Endothelial cell of umbilical vein (primary cell): ENCODE measurements at regions not wholly inside any gene's neighbourhood (a gene's known extent, or its start where the extent isn't known, plus 50 kb on each side); places are given as distances from the start of the nearest gene placed in this dataset.

ENCODE experiments used
- BruUV-seq: library from RNA; stranded (reverse); fragments of 400-500 nt; replicated peaks from 2 replicates; lab custom pipeline; 2021; lab: Mats Ljungman, UMichigan
- CTCF ChIA-PET: fragments of 300-600, 350-600 bp; sonication (Branson Sonifier 250); formaldehyde crosslinking; loops from one replicate; lab custom pipeline; 2021; ENCODE audit warnings: antibody characterized with exemption, inconsistent platforms; lab: Charles Lee
- POLR2A ChIA-PET: fragments of 300-600, 350-600 bp; sonication (Branson Sonifier 250); formaldehyde crosslinking; loops from one replicate; lab custom pipeline; 2021; ENCODE audit warnings: antibody characterized with exemption, inconsistent platforms; lab: Charles Lee
- DNase-seq: peaks from one replicate; pipeline ENCODE4 v3.0.0-alpha.2; 2011; ENCODE audit warnings: low read depth, low spot score
- FAIRE-seq: peaks from 2 replicates; lab custom pipeline; 2011; peaks lifted over from hg19 to GRCh38; lab: Jason Lieb, UNC
- H2AFZ ChIP-seq: 2 replicates; pipeline ENCODE4 v1.6.0; 2012; ENCODE audit warnings: low read depth, low read length, control low read depth, inconsistent platforms
- H3K27ac ChIP-seq: 2 replicates; pipeline ENCODE4 v1.5.1; 2011; ENCODE audit warnings: low read depth, mild to moderate bottlenecking, control low read depth, low read length, moderate library complexity; ENCODE audit not compliant: insufficient read depth
- H3K27me3 ChIP-seq, 2 experiments: 2 replicates each; pipeline versions ENCODE4 v1.6.0 to v1.6.1; 2011; ENCODE audit warnings: low read length in 2 of 2, mixed read lengths in 1 of 2; ENCODE audit not compliant: control insufficient read depth in 2 of 2, insufficient read depth in 2 of 2
- H3K36me3 ChIP-seq, 2 experiments: 2 replicates in 1 of 2; 3 replicates in 1 of 2; pipeline ENCODE4 v1.5.1; 2011; ENCODE audit warnings: low read length in 2 of 2, mild to moderate bottlenecking in 1 of 2, moderate library complexity in 1 of 2; ENCODE audit not compliant: control insufficient read depth in 2 of 2, insufficient read depth in 2 of 2; ENCODE audit errors: extremely low read depth in 1 of 2
- H3K4me1 ChIP-seq: 3 replicates; pipeline ENCODE4 v1.5.1; 2011; ENCODE audit warnings: mild to moderate bottlenecking, low read length; ENCODE audit not compliant: control insufficient read depth, insufficient read depth; ENCODE audit errors: extremely low read depth
- H3K4me2 ChIP-seq: 2 replicates; pipeline ENCODE4 v1.6.1; 2011; ENCODE audit warnings: low read length, control low read depth, mixed read lengths; ENCODE audit not compliant: insufficient read depth
- H3K4me3 ChIP-seq, 3 experiments: fragments of 200-600 bp in 1 of 3; sonication (generic), shearing (Covaris generic) in 1 of 3; replicated peaks in 1 of 3; 2 replicates each; pipeline ENCODE4 v1.5.1; 2011 to 2016; ENCODE audit warnings: control low read depth in 3 of 3, low read length in 3 of 3, mild to moderate bottlenecking in 2 of 3, inconsistent platforms in 1 of 3, low read depth in 1 of 3, moderate library complexity in 1 of 3; ENCODE audit not compliant: insufficient read depth in 1 of 3
- H3K79me2 ChIP-seq: 2 replicates; pipeline ENCODE4 v1.6.0; 2012; ENCODE audit warnings: low read length, inconsistent platforms; ENCODE audit not compliant: control insufficient read depth, insufficient read depth
- H3K9ac ChIP-seq: replicated peaks from 2 replicates; pipeline ENCODE3; 2011; ENCODE audit warnings: low read length, control low read depth; ENCODE audit not compliant: insufficient read depth; ENCODE audit errors: extremely low read depth
- H3K9me1 ChIP-seq: replicated peaks from 3 replicates; pipeline ENCODE4 v1.6.0; 2011; ENCODE audit warnings: mild to moderate bottlenecking, low read length; ENCODE audit not compliant: control insufficient read depth, insufficient read depth; ENCODE audit errors: extremely low read depth
- H3K9me3 ChIP-seq: replicated peaks from 2 replicates; pipeline ENCODE4 v1.5.1; 2012; ENCODE audit warnings: low read length, inconsistent platforms; ENCODE audit not compliant: control insufficient read depth, insufficient read depth
- H4K20me1 ChIP-seq: replicated peaks from 2 replicates; pipeline ENCODE3; 2011; ENCODE audit warnings: mild to moderate bottlenecking, low read length; ENCODE audit not compliant: control insufficient read depth, insufficient read depth; ENCODE audit errors: extremely low read depth
- CTCF ChIP-seq, 2 donors: IDR thresholded peaks; 1 replicate in 1 of 2; 2 replicates in 1 of 2; pipeline ENCODE4 v1.5.1; 2011; ENCODE audit warnings: low read length in 2 of 2, mild to moderate bottlenecking in 2 of 2, moderate library complexity in 2 of 2, control low read depth in 1 of 2, inconsistent platforms in 1 of 2, low read depth in 1 of 2; ENCODE audit not compliant: insufficient read depth in 1 of 2; ENCODE audit errors: extremely low read depth in 1 of 2
- EZH2 ChIP-seq: IDR thresholded peaks from 2 replicates; pipeline ENCODE4 v1.6.1; 2012; ENCODE audit warnings: borderline replicate concordance, low read depth, mild to moderate bottlenecking, moderate library complexity, low read length, inconsistent platforms; ENCODE audit not compliant: severe bottlenecking
- FOS ChIP-seq: IDR thresholded peaks from 2 replicates; pipeline ENCODE4 v1.6.1; 2011; ENCODE audit warnings: mild to moderate bottlenecking, low read length, moderate library complexity, borderline replicate concordance; ENCODE audit not compliant: insufficient read depth
- GATA2 ChIP-seq: IDR thresholded peaks from 2 replicates; pipeline ENCODE4 v1.7.0; 2011; ENCODE audit warnings: low read depth, mild to moderate bottlenecking, moderate library complexity, mixed read lengths, low read length; ENCODE audit not compliant: insufficient read length, insufficient read depth
- JUN ChIP-seq: IDR thresholded peaks from 2 replicates; pipeline ENCODE4 v1.6.1; 2011; ENCODE audit warnings: borderline replicate concordance, low read depth; ENCODE audit not compliant: insufficient read length, insufficient read depth
- MAX ChIP-seq: IDR thresholded peaks from 2 replicates; pipeline ENCODE4 v1.6.1; 2011; ENCODE audit not compliant: insufficient read depth, insufficient read length
- MYC ChIP-seq: IDR thresholded peaks from one replicate; pipeline ENCODE4 v1.6.1; 2011; ENCODE audit warnings: mild to moderate bottlenecking, low read depth, low read length
- POLR2A ChIP-seq: IDR thresholded peaks from 2 replicates; pipeline ENCODE4 v1.6.1; 2012; ENCODE audit warnings: low read depth, mild to moderate bottlenecking, control low read depth, low read length
- POLR2AphosphoS5 ChIP-seq: IDR thresholded peaks from 2 replicates; pipeline ENCODE4 v1.6.1; 2012; ENCODE audit warnings: low read depth, mild to moderate bottlenecking, control low read depth, low read length, moderate library complexity; ENCODE audit not compliant: insufficient read depth
- dilution Hi-C: fragments of 300-500 bp; cut with MboI; formaldehyde crosslinking; loops from one replicate; pipeline ENCODE4 v1.15.0; 2019; ENCODE audit warnings: low sequenced_read_pairs; ENCODE audit not compliant: extremely low pct_ligation_motif_present
- intact Hi-C: fragments of 100-400 bp; cut with micrococcal nuclease; formaldehyde crosslinking; loops from one replicate; pipeline ENCODE4 v1.10.0; 2022

GRCh38 chr12:92019491-92020277 lies 126.0 kb downstream of the BTG1 start:
- no TSS peak for BruUV-seq
- DNase-seq (no peak), FAIRE-seq (no peak)
- Histone ChIP-seq H3K27ac (no peak overlapping the region), H3K9me1 (no peaks in the 10 kb centered on the region), H2AFZ (no peak overlapping the region), H3K36me3 (no peaks in the 10 kb centered on the region), H3K27me3 (no peaks in the 10 kb centered on the region), H3K4me3 (no peak overlapping the region), H3K4me2 (no peak overlapping the region), H3K9ac (no peak overlapping the region), H4K20me1 (no peaks in the 10 kb centered on the region), H3K4me1 (no peaks in the 10 kb centered on the region), H3K79me2 (no peaks in the 10 kb centered on the region), H3K9me3 (no peaks in the 10 kb centered on the region)
- CTCF ChIA-PET: interaction anchor here (0.9 to 2.9 kb wide), 3 partner anchors 11 to 30 kb away, joined by 3 to 11 read pairs (median 5); no protein-coding TSS in a partner anchor
- dilution Hi-C loops (no loop called here), intact Hi-C loops (no loop called here)
- TF ChIP-seq GATA2: no peak
- no peak for TF ChIP-seq JUN
- no peak for TF ChIP-seq POLR2A
- TF ChIP-seq MAX: no peak
- no peak for TF ChIP-seq FOS
- no peak for TF ChIP-seq CTCF (IDR thresholded peaks at IDR 0.05; ENCODE audit: extremely low read depth in 1 of 2, insufficient read depth in 1 of 2, low read depth in 1 of 2, low read length in 2 of 2)
- TF ChIP-seq POLR2AphosphoS5: no peak
- no peak for TF ChIP-seq EZH2
- TF ChIP-seq MYC: no peak
- POLR2A ChIA-PET: no interaction called here
